Neural cell (in vitro differentiated cells): ENCODE measurements at regions not wholly inside any gene's neighbourhood (a gene's known extent, or its start where the extent isn't known, plus 50 kb on each side); places are given as distances from the start of the nearest gene placed in this dataset.
"Not testable (repeated sequence)": the region's sequence is repeated elsewhere in the genome, so short reads cannot be mapped to it uniquely, and the experiment has no call there.

Source experiments
- H2AFZ ChIP-seq: fragments of 200-600, 300-800 bp; sonication (generic), shearing (Covaris generic); 2 replicates; pipeline ENCODE4 v1.6.0; 2014; ENCODE audit warnings: low read depth, mild to moderate bottlenecking, antibody characterized with exemption, low read length, moderate library complexity
- H3F3A ChIP-seq: fragments of 200-600 bp; shearing (Covaris generic); 2 replicates; pipeline ENCODE4 v1.6.1; 2016; ENCODE audit warnings: mild to moderate bottlenecking, moderate library complexity, mixed read lengths, antibody characterized with exemption, low read length; ENCODE audit not compliant: insufficient read depth, poor library complexity, severe bottlenecking
- H3K27ac ChIP-seq: fragments of 200-600, 300-800 bp; sonication (generic), shearing (Covaris generic); 2 replicates; pipeline ENCODE4 v1.5.1; 2014; ENCODE audit warnings: mild to moderate bottlenecking, low read length, moderate library complexity
- H3K27me3 ChIP-seq: fragments of 300-800, 200-600 bp; sonication (generic), shearing (Covaris generic); 2 replicates; pipeline ENCODE4 v1.6.0; 2014; ENCODE audit warnings: mild to moderate bottlenecking, low read depth, low read length, moderate library complexity; ENCODE audit not compliant: insufficient read depth
- H3K36me3 ChIP-seq: fragments of 300-800, 200-600 bp; sonication (generic), shearing (Covaris generic); 2 replicates; pipeline ENCODE4 v1.5.1; 2014; ENCODE audit warnings: mild to moderate bottlenecking, antibody characterized with exemption, low read length, moderate library complexity; ENCODE audit not compliant: insufficient read depth
- H3K4me2 ChIP-seq: fragments of 300-800, 200-600 bp; sonication (generic), shearing (Covaris generic); 2 replicates; pipeline ENCODE4 v1.6.0; 2014; ENCODE audit warnings: mild to moderate bottlenecking, low read length
- H3K4me3 ChIP-seq: fragments of 300-800, 200-600 bp; sonication (generic), shearing (Covaris generic); 2 replicates; pipeline ENCODE4 v1.5.1; 2014; ENCODE audit warnings: mild to moderate bottlenecking, low read length, moderate library complexity
- H3K79me2 ChIP-seq: fragments of 200-600 bp; shearing (Covaris generic); replicated peaks from 2 replicates; pipeline ENCODE4 v1.6.0; 2014; ENCODE audit warnings: mild to moderate bottlenecking, low read length, moderate library complexity; ENCODE audit not compliant: insufficient read depth
- H3K9ac ChIP-seq: fragments of 300-800, 200-600 bp; sonication (generic), shearing (Covaris generic); 2 replicates; pipeline ENCODE4 v1.6.1; 2016; ENCODE audit warnings: mild to moderate bottlenecking, low read length, mixed read lengths
- H3K9me2 ChIP-seq: fragments of 200-600 bp; shearing (Covaris generic); 2 replicates; pipeline ENCODE4 v1.6.1; 2016; ENCODE audit warnings: mild to moderate bottlenecking, low read length, mixed read lengths; ENCODE audit not compliant: insufficient read depth
- H3K9me3 ChIP-seq: fragments of 200-600, 300-800 bp; sonication (generic), shearing (Covaris generic); 2 replicates; pipeline ENCODE4 v1.6.1; 2016; ENCODE audit warnings: mild to moderate bottlenecking, mixed run types, low read length, moderate library complexity, mixed read lengths
- H4K20me1 ChIP-seq: fragments of 200-600 bp; shearing (Covaris generic); 2 replicates; pipeline ENCODE4 v1.6.1; 2016; ENCODE audit warnings: mild to moderate bottlenecking, mixed run types; ENCODE audit not compliant: insufficient read depth
- CTCF ChIP-seq: fragments of 450-650 bp; IDR thresholded peaks from 2 replicates; pipeline ENCODE4 v1.5.1; 2014; ENCODE audit warnings: antibody characterized with exemption, mild to moderate bottlenecking, moderate library complexity; ENCODE audit not compliant: poor library complexity, severe bottlenecking
- EP300 ChIP-seq: fragments of 450-650 bp; conservative IDR thresholded peaks from 2 replicates; pipeline ENCODE4 v1.6.1; 2014; ENCODE audit warnings: antibody characterized with exemption, mild to moderate bottlenecking, moderate library complexity; ENCODE audit not compliant: poor library complexity, severe bottlenecking
- EZH2 ChIP-seq: fragments of 200-600, 300-800 bp; shearing (Covaris generic), sonication (generic); IDR thresholded peaks from 2 replicates; pipeline ENCODE4 v1.6.1; 2014; ENCODE audit warnings: antibody characterized with exemption, low read length, borderline replicate concordance, mild to moderate bottlenecking; ENCODE audit not compliant: insufficient read depth, poor library complexity, severe bottlenecking
- MXI1 ChIP-seq: fragments of 450-650 bp; conservative IDR thresholded peaks from 2 replicates; pipeline ENCODE4 v1.6.1; 2014; ENCODE audit warnings: antibody characterized with exemption, mild to moderate bottlenecking; ENCODE audit not compliant: poor library complexity, severe bottlenecking
- POLR2AphosphoS5 ChIP-seq: IDR thresholded peaks from 2 replicates; pipeline ENCODE4 v1.6.1; 2012
- RAD21 ChIP-seq: fragments of 450-650 bp; conservative IDR thresholded peaks from 2 replicates; pipeline ENCODE4 v1.6.1; 2014; ENCODE audit warnings: antibody characterized with exemption, mild to moderate bottlenecking, moderate library complexity
- SMC3 ChIP-seq: fragments of 450-650 bp; conservative IDR thresholded peaks from 2 replicates; pipeline ENCODE4 v1.6.1; 2014; ENCODE audit warnings: antibody characterized with exemption, mild to moderate bottlenecking, moderate library complexity; ENCODE audit not compliant: poor library complexity
- TAF1 ChIP-seq: IDR thresholded peaks from 2 replicates; pipeline ENCODE4 v1.6.1; 2012; ENCODE audit warnings: low read depth
- TF ChIP-seq, protein P1 (sequence below): IDR thresholded peaks from 2 replicates; pipeline ENCODE4 v1.6.1; 2012; ENCODE audit warnings: borderline replicate concordance

GRCh38 chr6:54541541-54541940 lies 233.3 kb downstream of the TINAG start (continued):
- no peak for TF ChIP-seq MXI1
- no peak for TF ChIP-seq RAD21

GRCh38 chr6:54559136-54559535 lies 250.9 kb downstream of the TINAG start:
- H3K4me3 ChIP-seq, result no peak overlapping the region
- H3K9me2 ChIP-seq, result no peaks in the 10 kb centered on the region
- H3K79me2 ChIP-seq, result no peaks in the 10 kb centered on the region
- H4K20me1 ChIP-seq, result no peaks in the 10 kb centered on the region
- no peak overlapping the region for H3K4me2 ChIP-seq
- H3K27me3 ChIP-seq, result no peaks in the 10 kb centered on the region
- H3K9me3 ChIP-seq, result no peaks in the 10 kb centered on the region
- no peaks in the 10 kb centered on the region for H3F3A ChIP-seq
- no peak overlapping the region for H3K27ac ChIP-seq
- no peak overlapping the region for H3K9ac ChIP-seq
- no peak overlapping the region for H2AFZ ChIP-seq
- H3K36me3 ChIP-seq, result no peaks in the 10 kb centered on the region
- TF ChIP-seq CTCF (no peak), RAD21 (no peak), TAF1 (no peak), POLR2AphosphoS5 (no peak), EP300 (no peak), SMC3 (no peak), EZH2 (no peak), MXI1 (no peak)
- TF ChIP-seq, protein P1, sequence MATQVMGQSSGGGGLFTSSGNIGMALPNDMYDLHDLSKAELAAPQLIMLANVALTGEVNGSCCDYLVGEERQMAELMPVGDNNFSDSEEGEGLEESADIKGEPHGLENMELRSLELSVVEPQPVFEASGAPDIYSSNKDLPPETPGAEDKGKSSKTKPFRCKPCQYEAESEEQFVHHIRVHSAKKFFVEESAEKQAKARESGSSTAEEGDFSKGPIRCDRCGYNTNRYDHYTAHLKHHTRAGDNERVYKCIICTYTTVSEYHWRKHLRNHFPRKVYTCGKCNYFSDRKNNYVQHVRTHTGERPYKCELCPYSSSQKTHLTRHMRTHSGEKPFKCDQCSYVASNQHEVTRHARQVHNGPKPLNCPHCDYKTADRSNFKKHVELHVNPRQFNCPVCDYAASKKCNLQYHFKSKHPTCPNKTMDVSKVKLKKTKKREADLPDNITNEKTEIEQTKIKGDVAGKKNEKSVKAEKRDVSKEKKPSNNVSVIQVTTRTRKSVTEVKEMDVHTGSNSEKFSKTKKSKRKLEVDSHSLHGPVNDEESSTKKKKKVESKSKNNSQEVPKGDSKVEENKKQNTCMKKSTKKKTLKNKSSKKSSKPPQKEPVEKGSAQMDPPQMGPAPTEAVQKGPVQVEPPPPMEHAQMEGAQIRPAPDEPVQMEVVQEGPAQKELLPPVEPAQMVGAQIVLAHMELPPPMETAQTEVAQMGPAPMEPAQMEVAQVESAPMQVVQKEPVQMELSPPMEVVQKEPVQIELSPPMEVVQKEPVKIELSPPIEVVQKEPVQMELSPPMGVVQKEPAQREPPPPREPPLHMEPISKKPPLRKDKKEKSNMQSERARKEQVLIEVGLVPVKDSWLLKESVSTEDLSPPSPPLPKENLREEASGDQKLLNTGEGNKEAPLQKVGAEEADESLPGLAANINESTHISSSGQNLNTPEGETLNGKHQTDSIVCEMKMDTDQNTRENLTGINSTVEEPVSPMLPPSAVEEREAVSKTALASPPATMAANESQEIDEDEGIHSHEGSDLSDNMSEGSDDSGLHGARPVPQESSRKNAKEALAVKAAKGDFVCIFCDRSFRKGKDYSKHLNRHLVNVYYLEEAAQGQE, result no peak

DNA sequence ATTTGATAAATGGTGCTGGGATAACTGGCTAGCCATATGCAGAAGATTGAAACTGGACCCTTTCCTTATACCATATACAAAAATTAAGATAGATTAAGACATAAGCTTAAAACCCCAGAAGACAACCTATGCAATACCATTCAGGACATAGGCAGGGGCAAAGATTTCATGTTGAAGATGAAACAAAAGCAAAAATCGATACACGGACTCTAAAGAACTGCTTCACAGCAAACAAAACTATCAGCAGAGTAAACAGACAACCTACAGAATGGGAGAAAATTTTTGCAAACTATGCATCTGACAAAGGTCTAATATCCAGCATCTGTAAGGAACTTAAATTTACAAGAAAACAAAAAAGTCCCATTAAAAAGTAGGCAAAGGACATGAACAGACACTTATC lies 255.9 kb downstream of the TINAG start:
- H4K20me1 ChIP-seq, H3K9me2 ChIP-seq, H3K9ac ChIP-seq, H3F3A ChIP-seq, H3K4me2 ChIP-seq, H2AFZ ChIP-seq, H3K27me3 ChIP-seq, H3K27ac ChIP-seq, H3K9me3 ChIP-seq, H3K36me3 ChIP-seq, H3K79me2 ChIP-seq, H3K4me3 ChIP-seq: not testable (repeated sequence)
